ENCODE measurements at regions not wholly inside any gene's neighbourhood (a gene's known extent, or its start where the extent isn't known, plus 50 kb on each side); places are given as distances from the start of the nearest gene placed in this dataset.

DNA sequence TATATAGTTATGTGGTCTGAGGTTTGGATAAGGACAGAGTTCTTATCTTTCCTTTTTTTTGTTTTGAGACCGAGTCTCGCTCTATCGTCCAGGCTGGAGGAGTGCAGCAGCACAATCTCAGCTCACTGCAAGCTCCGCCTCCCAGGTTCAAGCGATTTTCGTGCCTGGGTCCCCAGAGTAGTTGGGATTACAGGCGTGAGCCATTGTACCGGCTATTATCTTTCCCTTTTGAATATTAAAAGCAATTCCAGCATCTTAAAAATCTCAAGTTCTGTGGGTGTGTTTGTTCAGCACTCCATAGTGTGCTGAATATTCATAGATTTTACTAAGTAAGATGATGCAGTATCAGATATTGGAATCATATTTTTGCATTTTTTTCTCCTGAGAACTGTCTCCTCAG is 404.4 kb upstream of the RGS6 start:
- TF ChIP-seq POLR2A (IDR thresholded peaks at IDR 0.05; ENCODE audit: low read length) (no peak), GATA1 (IDR thresholded peaks at IDR 0.05; ENCODE audit: low read depth, low read length) (no peak)

Data from erythroblast (primary cell).